ENCODE measurements at regions not wholly inside any gene's neighbourhood (a gene's known extent, or its start where the extent isn't known, plus 50 kb on each side); places are given as distances from the start of the nearest gene placed in this dataset.
A peak's percentile ranks its signal among the peaks of the same experiment; 100 is the strongest.

DNA sequence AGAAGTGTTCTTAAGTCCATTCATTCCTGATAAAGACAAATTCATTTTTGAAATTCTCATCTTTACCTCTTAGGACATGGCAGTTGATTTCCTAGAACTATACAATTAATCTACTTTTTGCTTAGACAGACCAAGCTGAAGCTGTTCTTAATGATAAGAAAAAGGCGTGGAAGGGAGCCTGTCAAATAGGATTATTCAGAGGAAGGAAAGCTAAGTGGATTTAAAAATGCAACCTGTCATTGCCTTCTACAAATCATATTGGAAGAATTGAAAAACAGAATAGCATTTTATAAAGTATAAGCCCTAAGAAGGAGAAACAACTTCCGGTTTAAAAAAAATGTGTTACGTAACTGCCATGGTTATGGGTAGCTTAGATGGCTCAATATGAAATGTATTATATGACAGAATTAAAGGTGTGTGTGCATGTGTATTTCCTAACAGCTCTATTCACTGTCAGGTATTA is 81.2 kb upstream of the RAP2B start:
- no peak for DNase-seq

DNA sequence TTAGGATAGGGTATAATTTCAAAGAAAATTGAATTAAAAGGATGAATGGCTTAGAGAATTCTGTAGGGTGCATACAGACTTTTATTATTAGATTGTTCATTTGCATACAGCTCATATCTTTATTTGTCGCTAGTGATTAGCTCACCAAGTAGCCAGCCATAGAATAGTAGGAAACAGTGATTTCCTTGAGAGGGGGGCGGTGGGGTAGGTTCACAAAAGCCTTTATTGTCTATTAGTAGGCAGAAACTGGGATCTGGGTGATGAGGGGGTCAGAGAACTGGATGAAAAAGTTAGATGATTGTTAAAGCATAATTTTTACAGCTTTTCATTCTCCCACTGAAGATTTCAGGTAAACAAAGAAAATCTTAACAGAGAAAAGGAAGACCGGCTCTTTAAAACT is 77.6 kb upstream of the RAP2B start:
- no peak for DNase-seq

DNA sequence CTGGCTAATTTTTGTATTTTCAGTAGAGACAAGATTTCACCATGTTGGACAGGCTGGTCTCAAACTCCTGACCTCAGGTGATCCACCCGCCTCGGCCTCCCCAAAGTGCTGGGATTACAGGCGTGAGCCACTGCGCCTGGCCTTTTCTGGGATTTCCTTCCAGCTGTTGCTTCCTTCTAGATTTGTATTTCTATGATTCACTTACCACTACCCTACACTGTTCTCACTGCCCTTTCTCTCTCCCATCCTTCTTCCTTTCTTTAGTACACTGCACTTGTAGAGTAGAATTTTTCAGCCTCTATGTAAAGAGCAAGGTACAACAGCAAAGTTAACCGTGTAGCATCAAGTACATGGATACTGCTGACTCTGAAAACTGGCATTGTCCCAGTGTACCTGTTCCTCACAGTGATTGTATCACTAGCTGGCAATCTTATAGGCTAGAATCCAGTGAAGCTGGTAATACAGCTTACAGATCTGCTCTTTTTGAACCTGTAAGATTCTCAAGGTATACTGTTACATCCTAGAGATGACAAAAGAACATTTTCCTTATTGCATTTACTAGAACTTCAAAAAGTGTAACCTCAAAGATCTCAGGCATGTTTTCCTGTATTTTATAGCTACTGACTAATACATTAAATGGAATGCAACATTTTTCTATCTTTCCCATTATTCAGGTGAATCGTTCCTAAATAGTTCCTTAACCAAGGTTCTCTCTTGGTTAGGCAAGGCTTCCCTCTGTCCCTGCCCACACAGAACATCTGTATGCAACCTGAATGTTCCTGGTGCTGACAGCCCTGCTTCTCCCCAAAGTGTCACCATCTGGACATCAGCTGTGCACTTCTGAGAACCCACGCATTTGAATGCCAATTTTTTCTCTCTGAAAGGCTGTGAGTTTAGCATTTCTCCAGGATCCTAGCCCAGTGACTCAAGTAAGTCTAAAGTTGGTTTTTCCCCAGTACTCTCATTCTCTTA is 74.1 kb upstream of the RAP2B start:
- no peak for DNase-seq

DNA sequence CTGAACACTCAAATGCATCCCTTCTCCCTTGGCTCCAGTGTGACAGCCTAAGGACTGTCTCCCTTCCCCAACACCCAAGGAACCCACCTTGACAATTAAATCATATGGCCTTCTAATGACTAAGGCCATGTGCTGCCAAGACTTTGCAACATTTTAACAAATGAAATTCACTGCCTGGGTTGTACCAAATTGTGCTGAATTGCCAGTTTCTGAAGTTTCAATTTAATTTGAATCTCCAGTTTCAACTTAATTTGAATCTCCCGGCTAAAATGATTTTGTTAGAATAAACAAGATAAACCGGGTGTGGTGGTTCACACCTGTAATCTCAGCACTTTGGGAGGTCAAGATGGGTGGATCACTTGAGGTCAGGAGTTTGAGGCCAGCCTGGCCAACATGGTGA is 72.4 kb upstream of the RAP2B start:
- no peak for DNase-seq

DNA sequence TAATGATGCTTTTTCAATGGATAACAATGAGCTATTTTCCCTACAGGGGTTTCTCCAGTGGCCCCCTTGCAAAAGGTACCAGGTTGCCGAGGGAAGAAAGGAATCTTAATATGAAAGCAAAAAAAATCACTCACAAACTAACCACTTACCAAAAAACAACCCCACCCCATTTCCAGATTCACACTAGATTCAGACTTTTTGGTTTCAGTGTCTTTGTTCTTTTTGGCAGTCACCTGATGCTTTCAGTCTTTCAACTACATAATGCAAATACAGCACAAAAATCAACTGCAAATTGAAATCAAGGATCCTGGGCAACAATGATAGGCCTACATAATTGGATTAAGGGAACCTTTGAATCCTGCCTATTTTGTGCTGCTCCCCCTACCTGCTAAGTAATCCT is 71.1 kb upstream of the RAP2B start:
- DNase-seq = peak; percentile 24

DNA sequence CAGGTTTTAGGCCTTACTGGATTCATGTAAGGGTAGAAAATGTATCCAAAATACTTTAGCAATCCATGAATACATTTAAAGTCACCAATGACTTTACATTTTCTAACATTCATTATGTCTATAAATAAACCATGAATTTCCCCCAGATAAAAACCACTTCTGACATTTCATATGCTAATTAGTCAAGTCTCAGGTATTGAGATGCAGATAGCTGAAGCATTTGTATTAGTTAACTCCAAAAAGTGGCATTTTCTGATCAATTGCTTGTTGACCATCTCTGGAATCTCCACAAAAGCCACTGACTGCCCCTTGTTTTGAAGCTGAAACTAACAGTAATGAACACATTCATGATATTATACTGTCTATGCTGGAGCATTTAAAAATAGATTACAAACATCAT is 68.4 kb upstream of the RAP2B start:
- no peak for DNase-seq

DNA sequence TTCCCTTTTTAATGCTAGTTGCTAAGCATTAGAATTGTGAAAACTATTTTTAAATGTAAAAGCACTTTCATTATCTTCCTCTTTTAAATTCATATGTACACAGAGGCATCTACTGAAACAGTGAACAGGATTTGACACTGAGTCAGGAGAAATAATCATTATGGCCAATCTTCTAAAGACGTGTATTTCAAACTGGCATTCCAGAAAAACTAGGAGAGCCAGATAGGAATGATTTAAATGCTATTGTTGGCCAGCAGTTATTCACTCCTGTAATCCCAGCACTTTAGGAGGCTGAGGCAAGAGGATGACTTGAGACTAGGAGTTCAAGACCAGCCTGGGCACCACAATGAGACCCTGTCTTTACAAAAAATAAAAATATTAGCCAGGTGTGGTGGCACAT is 67.6 kb upstream of the RAP2B start:
- DNase-seq = no peak

DNA sequence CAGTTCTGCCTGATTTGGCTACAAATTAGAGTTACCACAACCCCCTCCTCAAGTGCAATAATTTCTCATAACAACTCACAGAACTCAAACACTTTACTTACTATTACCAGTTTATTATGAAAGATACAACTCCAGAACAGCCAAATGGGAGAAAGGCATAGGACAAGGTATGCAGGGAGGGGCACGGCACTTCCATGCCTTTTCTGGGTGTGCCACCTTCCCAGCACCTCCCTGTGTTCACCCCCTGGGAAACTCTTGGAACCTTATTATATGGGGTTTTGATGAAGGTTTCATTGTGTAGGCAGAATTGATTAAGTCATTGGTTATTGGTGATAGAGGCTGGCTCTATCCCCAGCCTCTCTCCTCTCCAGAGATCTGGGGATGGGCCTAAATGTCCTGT is 66.6 kb upstream of the RAP2B start:
- no peak for DNase-seq

DNA sequence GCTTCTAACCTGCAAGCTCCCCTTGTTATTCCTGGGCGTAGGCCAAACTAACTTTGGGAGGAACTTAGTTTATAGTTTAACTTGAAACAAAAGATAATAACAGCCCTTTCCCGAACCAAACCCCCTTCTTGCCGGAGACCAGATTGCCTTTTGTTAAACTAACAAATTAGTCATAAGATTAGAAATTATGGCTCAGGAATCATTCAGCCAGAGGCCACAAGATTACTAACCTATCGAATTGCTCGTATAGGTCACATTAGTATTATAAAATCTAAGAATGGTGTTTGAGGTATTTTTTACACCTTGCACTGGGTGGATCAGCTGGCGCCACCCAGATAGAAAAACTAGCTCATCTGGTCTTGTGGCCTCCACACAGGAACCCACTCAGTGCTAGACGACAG is 65.3 kb upstream of the RAP2B start:
- DNase-seq = no peak

DNA sequence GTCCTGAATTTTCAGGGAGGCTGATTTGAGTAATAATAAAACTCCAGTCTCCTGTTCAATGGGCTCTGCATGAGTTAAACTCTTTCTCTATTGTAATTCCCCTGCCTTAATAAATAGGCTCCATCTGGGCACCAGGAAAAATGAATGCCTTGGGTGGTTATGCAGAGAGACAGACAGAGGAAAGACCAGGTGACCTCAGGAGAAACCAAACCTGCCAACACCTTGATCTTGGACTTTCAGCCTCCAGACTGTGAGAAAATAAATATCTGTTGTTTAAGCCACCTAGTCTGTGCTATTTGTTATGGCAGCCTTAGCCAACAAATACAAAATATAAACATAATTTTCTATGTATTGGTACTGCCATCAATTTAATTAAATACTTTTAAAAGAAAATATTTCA is 64.8 kb upstream of the RAP2B start:
- DNase-seq = no peak

DNA sequence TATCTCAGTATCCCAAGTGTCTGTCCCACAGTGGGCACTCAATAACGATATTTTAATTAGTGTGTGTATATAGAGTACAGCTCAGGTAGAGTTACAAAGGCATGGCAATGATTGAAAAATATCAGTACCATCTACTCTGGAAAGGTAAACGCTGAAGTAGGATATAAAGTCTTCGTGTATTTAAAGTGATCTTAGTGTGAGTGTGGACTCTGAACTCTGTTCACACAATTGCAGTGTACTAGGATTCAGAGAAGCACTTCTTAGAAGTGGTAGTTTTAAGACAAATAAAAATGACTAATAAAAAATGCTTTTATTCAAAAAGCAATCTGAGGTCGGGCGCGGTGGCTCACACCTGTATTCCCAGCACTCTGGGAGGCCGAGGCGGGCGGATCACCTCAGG is 62.9 kb upstream of the RAP2B start:
- DNase-seq = no peak

DNA sequence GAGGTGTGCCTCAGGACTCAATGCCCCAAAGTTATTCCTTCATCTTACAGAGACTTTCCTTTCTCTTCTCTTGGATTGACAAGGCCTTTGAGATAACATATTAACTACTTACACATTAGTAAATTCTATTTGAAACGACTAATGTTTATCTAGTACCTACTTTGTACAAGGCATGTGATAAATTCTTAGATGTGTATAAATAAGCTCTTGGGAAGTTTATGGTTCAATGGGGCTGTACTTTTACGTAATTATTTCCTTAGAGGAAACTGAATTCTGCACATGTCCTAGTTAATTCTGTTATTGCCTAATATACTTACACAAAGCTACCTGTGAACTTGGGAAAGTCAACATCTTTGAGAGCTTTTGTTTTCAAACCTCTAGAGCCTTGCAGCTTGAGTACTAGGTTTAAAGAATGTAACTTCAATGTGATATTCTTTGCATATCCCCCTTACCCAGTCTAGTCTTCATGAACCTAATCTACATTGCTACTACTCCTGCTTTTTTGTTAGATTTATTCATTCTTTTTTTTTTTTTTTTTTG is 58.5 kb upstream of the RAP2B start:
- DNase-seq = no peak

DNA sequence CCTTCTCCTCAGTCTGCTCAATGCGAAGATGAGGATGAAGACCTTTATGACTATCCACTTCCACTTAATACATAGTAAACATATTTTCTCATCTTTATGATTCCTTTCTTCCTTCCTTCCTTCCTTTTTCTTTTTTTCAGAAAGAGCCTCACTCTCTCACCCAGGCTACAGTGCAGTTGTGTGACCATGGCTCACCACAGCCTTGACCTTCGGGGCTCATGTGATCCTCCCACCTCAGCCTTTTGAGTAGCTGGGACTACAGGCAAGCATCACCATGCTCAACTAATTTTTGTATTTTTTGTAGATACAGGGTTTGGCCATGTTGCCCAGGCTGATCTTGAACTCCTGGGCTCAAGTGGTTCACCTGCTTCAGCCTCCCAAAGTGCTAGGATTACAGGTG is 52.0 kb upstream of the RAP2B start:
- DNase-seq = no peak

DNA sequence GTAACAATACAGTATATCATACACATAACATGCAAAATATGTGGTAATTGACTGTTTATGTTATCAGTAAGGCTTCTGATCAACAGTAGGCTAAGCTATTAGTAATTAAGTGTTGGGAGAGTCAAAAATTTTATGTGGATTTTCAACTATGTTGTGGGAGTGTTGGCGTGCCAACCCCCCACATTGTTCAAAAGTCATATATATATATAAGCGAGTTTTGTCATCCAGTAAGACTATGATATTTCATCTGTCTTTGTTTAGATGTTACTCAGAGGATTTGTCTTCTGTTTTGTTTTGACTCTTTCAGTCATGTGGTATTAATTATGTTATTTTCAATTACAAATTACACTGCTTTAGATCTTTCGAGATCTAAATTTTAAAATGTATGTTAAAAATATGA is 51.0 kb upstream of the RAP2B start:
- no peak for DNase-seq

Data from CD4-positive, alpha-beta T cell treated with Interleukin-21 for 1 hour (primary cell).